C4-2B (cell line): ENCODE measurements at regions not wholly inside any gene's neighbourhood (a gene's known extent, or its start where the extent isn't known, plus 50 kb on each side); places are given as distances from the start of the nearest gene placed in this dataset.

Experiments
- CTCF ChIP-seq: fragments of 450-650 bp; conservative IDR thresholded peaks from 2 replicates; pipeline ENCODE4 v1.5.1; 2017; ENCODE audit warnings: mild to moderate bottlenecking
- ZFX ChIP-seq: fragments of 450-650 bp; IDR thresholded peaks from 2 replicates; pipeline ENCODE4 v1.6.1; 2017

- no peak for TF ChIP-seq ZFX
- TF ChIP-seq CTCF, result no peak
Measured at GRCh38 chr6:97901531-97901930, 618.5 kb upstream of the MMS22L start.
